NCI-H748 (cell line): ENCODE measurements at regions not wholly inside any gene's neighbourhood (a gene's known extent, or its start where the extent isn't known, plus 50 kb on each side); places are given as distances from the start of the nearest gene placed in this dataset.
"Not testable (repeated sequence)": the region's sequence is repeated elsewhere in the genome, so short reads cannot be mapped to it uniquely, and the experiment has no call there.

Experiments
- DNase-seq: peaks from one replicate; lab custom pipeline; 2025; ENCODE audit not compliant: unreplicated experiment; lab: John Stamatoyannopoulos, UW

- DNase-seq = no peak
These were observed 51.9 kb upstream of the TBL1XR1 start for GRCh38 chr3:177249203-177249602.

GRCh38 chr3:177250151-177250550 lies 52.9 kb upstream of the TBL1XR1 start:
- no peak for DNase-seq

GRCh38 chr3:177251755-177252154 lies 54.5 kb upstream of the TBL1XR1 start:
- DNase-seq = no peak

- no peak for DNase-seq
These were observed 59.7 kb upstream of the TBL1XR1 start for GRCh38 chr3:177257006-177257405.

- no peak for DNase-seq
These were observed 60.3 kb upstream of the TBL1XR1 start for GRCh38 chr3:177257625-177258024.

GRCh38 chr3:177262396-177262795 lies 65.1 kb upstream of the TBL1XR1 start:
- no peak for DNase-seq

- no peak for DNase-seq
These were observed 66.5 kb upstream of the TBL1XR1 start for GRCh38 chr3:177263615-177264368.

- not testable (repeated sequence) for DNase-seq
These were observed 74.7 kb upstream of the TBL1XR1 start for GRCh38 chr3:177271811-177272501.

GRCh38 chr3:177278016-177278415 lies 80.7 kb upstream of the TBL1XR1 start:
- DNase-seq = no peak

- peak; percentile 84 for DNase-seq
These were observed 82.0 kb upstream of the TBL1XR1 start for GRCh38 chr3:177279118-177279815.

GRCh38 chr3:177281292-177282118 lies 84.2 kb upstream of the TBL1XR1 start:
- DNase-seq = peak; percentile 72

GRCh38 chr3:177282119-177282655 lies 84.9 kb upstream of the TBL1XR1 start:
- DNase-seq = peak; percentile 97

GRCh38 chr3:177283983-177284382 lies 86.7 kb upstream of the TBL1XR1 start:
- DNase-seq = peak; percentile 26

- DNase-seq = peak; percentile 72
These were observed 87.2 kb upstream of the TBL1XR1 start for GRCh38 chr3:177284383-177284881.

GRCh38 chr3:177286034-177286433 lies 88.8 kb upstream of the TBL1XR1 start:
- peak; percentile 7 for DNase-seq

- no peak for DNase-seq
These were observed 89.9 kb upstream of the TBL1XR1 start for GRCh38 chr3:177287231-177287630.

GRCh38 chr3:177290633-177291032 lies 93.4 kb upstream of the TBL1XR1 start:
- DNase-seq = no peak

- DNase-seq = no peak
These were observed 96.9 kb upstream of the TBL1XR1 start for GRCh38 chr3:177294221-177294620.

- no peak for DNase-seq
These were observed 97.8 kb upstream of the TBL1XR1 start for GRCh38 chr3:177295116-177295515.

- DNase-seq = no peak
These were observed 102.0 kb upstream of the TBL1XR1 start for GRCh38 chr3:177299250-177299649.
